ENCODE measurements at regions not wholly inside any gene's neighbourhood (a gene's known extent, or its start where the extent isn't known, plus 50 kb on each side); places are given as distances from the start of the nearest gene placed in this dataset.

DNA sequence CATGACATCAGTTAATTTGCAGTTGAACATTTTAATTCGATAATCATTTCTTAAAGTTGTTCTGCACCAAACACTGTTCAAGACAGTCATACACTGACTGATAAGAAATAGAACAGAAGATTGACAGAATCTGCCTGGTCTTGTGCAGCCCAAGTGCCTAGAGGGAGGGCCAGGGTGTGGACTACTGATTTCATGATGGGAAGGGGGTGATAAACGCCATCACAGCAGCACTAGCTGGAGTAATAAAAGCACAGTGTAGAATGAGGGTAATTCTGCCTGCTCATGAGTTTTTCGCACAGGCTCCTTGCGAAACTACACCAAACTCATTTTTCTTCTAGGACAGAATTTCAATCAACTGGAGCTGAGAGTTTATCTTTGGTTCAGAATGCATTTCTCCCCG lies 270.1 kb downstream of the ARL4A start (continued):
- TF ChIP-seq, protein P1, sequence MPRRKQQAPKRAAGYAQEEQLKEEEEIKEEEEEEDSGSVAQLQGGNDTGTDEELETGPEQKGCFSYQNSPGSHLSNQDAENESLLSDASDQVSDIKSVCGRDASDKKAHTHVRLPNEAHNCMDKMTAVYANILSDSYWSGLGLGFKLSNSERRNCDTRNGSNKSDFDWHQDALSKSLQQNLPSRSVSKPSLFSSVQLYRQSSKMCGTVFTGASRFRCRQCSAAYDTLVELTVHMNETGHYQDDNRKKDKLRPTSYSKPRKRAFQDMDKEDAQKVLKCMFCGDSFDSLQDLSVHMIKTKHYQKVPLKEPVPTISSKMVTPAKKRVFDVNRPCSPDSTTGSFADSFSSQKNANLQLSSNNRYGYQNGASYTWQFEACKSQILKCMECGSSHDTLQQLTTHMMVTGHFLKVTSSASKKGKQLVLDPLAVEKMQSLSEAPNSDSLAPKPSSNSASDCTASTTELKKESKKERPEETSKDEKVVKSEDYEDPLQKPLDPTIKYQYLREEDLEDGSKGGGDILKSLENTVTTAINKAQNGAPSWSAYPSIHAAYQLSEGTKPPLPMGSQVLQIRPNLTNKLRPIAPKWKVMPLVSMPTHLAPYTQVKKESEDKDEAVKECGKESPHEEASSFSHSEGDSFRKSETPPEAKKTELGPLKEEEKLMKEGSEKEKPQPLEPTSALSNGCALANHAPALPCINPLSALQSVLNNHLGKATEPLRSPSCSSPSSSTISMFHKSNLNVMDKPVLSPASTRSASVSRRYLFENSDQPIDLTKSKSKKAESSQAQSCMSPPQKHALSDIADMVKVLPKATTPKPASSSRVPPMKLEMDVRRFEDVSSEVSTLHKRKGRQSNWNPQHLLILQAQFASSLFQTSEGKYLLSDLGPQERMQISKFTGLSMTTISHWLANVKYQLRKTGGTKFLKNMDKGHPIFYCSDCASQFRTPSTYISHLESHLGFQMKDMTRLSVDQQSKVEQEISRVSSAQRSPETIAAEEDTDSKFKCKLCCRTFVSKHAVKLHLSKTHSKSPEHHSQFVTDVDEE (CRISPR knock-in tag; IDR thresholded peaks at IDR 0.05): no peak
- TF ChIP-seq GLIS3 (CRISPR knock-in tag; IDR thresholded peaks at IDR 0.05): no peak
- TF ChIP-seq ZFP30 (CRISPR knock-in tag; IDR thresholded peaks at IDR 0.05): no peak
- TF ChIP-seq OSR1 (CRISPR knock-in tag; IDR thresholded peaks at IDR 0.05): no peak
- no peak for TF ChIP-seq ZFP3 (CRISPR knock-in tag; IDR thresholded peaks at IDR 0.05)

DNA sequence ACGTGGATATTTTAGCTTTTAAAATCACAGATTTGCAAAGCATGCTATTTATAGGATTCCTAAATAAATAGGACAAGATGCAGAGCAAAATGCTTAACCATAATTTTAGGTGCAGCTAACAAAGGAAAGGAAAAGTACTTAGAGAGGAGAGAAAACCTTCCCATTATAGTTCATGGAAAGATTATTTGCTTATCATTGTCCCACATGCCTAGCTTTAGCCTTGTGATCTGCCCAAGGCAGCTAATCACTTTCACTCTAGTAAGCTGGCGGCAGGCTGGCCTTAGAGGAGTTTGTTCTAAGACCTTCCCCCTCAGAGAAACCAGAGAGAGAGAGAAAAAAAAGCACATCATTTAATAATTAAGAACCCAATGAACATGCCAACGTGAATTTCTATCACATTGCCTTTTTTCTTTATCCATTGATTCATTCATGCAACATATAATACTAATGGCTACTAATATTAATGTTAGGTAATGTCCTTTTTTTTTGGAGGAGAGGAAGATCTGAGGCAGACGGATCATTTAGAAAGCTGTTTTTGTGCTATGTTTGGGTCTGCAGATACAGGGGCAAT lies 274.6 kb downstream of the ARL4A start:
- TF ChIP-seq ISL1 (CRISPR knock-in tag; IDR thresholded peaks at IDR 0.05) (no peak), ESRRG (CRISPR knock-in tag; IDR thresholded peaks at IDR 0.05) (no peak), ZNF70 (CRISPR knock-in tag; IDR thresholded peaks at IDR 0.05) (no peak)
- TF ChIP-seq, protein P1 (CRISPR knock-in tag; IDR thresholded peaks at IDR 0.05): no peak
- TF ChIP-seq, protein P2, sequence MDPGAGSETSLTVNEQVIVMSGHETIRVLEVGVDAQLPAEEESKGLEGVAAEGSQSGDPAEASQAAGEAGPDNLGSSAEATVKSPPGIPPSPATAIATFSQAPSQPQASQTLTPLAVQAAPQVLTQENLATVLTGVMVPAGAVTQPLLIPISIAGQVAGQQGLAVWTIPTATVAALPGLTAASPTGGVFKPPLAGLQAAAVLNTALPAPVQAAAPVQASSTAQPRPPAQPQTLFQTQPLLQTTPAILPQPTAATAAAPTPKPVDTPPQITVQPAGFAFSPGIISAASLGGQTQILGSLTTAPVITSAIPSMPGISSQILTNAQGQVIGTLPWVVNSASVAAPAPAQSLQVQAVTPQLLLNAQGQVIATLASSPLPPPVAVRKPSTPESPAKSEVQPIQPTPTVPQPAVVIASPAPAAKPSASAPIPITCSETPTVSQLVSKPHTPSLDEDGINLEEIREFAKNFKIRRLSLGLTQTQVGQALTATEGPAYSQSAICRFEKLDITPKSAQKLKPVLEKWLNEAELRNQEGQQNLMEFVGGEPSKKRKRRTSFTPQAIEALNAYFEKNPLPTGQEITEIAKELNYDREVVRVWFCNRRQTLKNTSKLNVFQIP (CRISPR knock-in tag; IDR thresholded peaks at IDR 0.05; ENCODE audit: borderline replicate concordance, low read depth): no peak
- no peak for ATAC-seq

DNA sequence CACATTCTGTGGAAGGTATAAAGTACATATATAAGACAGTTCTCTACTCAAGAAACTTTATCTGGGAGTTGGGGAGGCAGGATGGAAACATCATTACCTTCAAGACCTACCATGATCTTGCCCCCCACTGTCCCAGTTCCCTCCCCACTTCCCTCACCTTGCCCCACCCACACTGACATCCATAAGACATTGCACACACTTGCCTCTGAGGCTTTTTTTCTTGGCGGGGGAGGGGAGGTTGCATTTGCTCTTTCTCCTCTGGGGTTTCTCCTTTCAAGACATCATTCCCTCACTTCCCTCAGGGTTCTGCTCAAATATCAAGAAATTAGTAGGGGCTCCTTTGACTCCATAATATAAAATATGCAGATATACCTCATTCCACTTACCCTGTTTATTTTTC lies 276.0 kb downstream of the ARL4A start:
- ATAC-seq: no peak
- TF ChIP-seq CSDC2 (CRISPR knock-in tag; IDR thresholded peaks at IDR 0.05): no peak
- TF ChIP-seq GLIS3 (CRISPR knock-in tag; IDR thresholded peaks at IDR 0.05): no peak
- TF ChIP-seq ARNTL (CRISPR knock-in tag; IDR thresholded peaks at IDR 0.05; ENCODE audit: borderline replicate concordance, low read depth): no peak
- no peak for TF ChIP-seq TCF4 (CRISPR knock-in tag; IDR thresholded peaks at IDR 0.05; ENCODE audit: borderline replicate concordance)
- no peak for TF ChIP-seq ESRRG (CRISPR knock-in tag; IDR thresholded peaks at IDR 0.05)
- no peak for TF ChIP-seq RARB (CRISPR knock-in tag; IDR thresholded peaks at IDR 0.05)
- TF ChIP-seq ZNF565 (CRISPR knock-in tag; conservative IDR thresholded peaks at IDR 0.05; ENCODE audit: low read depth): no peak
- TF ChIP-seq ISL1 (CRISPR knock-in tag; IDR thresholded peaks at IDR 0.05): no peak
- TF ChIP-seq, protein P2 (CRISPR knock-in tag; IDR thresholded peaks at IDR 0.05; ENCODE audit: borderline replicate concordance, low read depth): no peak
- no peak for TF ChIP-seq TOX (CRISPR knock-in tag; IDR thresholded peaks at IDR 0.05; ENCODE audit: borderline replicate concordance)
- no peak for TF ChIP-seq OSR1 (CRISPR knock-in tag; IDR thresholded peaks at IDR 0.05)
- no peak for TF ChIP-seq ZC3H10 (CRISPR knock-in tag; IDR thresholded peaks at IDR 0.05)
- TF ChIP-seq, protein P1 (CRISPR knock-in tag; IDR thresholded peaks at IDR 0.05): no peak
- TF ChIP-seq BACH2 (CRISPR knock-in tag; IDR thresholded peaks at IDR 0.05; ENCODE audit: borderline replicate concordance): no peak
- no peak for TF ChIP-seq ZNF8 (CRISPR knock-in tag; IDR thresholded peaks at IDR 0.05)
- TF ChIP-seq PPARA (CRISPR knock-in tag; IDR thresholded peaks at IDR 0.05; ENCODE audit: borderline replicate concordance): no peak
- TF ChIP-seq ZFP30 (CRISPR knock-in tag; IDR thresholded peaks at IDR 0.05): no peak

Measured in SK-N-SH treated with all-trans-retinoic acid at 6 μM for 48 hours (cell line).